ENCODE measurements at regions not wholly inside any gene's neighbourhood (a gene's known extent, or its start where the extent isn't known, plus 50 kb on each side); places are given as distances from the start of the nearest gene placed in this dataset.

DNA sequence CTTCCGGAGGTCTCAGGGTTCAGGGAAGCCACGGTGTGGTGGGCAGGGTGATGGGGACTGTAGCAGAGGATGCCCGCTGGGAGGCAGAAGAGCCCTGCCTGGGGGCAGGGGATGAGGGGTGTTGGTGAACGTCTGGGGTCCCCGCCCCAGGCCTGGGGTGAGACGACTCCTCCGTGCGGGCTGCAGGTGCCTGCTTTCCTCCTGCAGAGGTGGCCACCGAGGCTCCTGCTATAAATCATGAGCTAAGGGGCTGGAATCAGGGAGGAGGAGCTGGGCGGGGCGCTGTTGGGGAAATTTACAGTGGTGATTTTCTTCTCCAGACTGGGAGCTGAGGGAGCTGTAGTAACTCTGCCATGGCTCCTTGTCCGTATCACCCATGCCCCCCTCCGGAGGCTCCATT, 167.0 kb downstream of the MRM1 start:
- H3K36me3 ChIP-seq: no peaks in the 10 kb centered on the region
- ATAC-seq: no peak
- H3K27me3 ChIP-seq: peaks cover 7 to 60% (median 40%) of the 10 kb centered on the region in 7 donors
- no peak for DNase-seq
- peaks cover 0 to under 1% (median 0%) of the 10 kb centered on the region in 9 donors for H3K4me1 ChIP-seq
- no peaks in the 10 kb centered on the region for H3K9me3 ChIP-seq
- no peak overlapping the region for H3K27ac ChIP-seq
- H3K4me3 ChIP-seq: no peak overlapping the region
- intact Hi-C loops (cut with DNase I): no loop called here
- TF ChIP-seq, protein P1, sequence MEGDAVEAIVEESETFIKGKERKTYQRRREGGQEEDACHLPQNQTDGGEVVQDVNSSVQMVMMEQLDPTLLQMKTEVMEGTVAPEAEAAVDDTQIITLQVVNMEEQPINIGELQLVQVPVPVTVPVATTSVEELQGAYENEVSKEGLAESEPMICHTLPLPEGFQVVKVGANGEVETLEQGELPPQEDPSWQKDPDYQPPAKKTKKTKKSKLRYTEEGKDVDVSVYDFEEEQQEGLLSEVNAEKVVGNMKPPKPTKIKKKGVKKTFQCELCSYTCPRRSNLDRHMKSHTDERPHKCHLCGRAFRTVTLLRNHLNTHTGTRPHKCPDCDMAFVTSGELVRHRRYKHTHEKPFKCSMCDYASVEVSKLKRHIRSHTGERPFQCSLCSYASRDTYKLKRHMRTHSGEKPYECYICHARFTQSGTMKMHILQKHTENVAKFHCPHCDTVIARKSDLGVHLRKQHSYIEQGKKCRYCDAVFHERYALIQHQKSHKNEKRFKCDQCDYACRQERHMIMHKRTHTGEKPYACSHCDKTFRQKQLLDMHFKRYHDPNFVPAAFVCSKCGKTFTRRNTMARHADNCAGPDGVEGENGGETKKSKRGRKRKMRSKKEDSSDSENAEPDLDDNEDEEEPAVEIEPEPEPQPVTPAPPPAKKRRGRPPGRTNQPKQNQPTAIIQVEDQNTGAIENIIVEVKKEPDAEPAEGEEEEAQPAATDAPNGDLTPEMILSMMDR (IDR thresholded peaks at IDR 0.05): no peak
- 29 to 40% methylated on average over 13 of the region's 13 CpGs for WGBS, 2 donors

DNA sequence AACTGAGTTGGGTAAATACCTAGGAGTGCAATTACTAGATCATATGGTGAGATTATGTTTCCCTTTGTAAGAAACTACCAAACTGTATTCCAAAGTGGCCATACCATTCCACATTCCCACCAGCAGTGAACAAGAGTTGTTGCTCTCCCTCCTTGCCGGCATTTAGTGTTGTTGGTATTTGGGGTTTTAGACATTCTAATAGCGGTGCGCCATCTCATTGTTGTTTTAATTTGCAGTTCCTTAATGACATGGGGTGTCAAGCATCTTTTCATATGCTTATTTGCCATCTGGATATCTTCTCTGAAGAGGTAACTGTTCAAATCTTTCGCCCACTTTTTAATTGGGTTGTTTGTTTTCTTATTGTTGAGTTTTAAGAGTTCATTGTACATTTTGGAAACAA, 164.2 kb upstream of the LHX1 start:
- WGBS, 2 donors: 31 to 32% methylated on average over 4 of the region's 4 CpGs
- H3K9me3 ChIP-seq: no peaks in the 10 kb centered on the region
- DNase-seq (no peak), ATAC-seq (no peak)
- no peak overlapping the region for H3K4me3 ChIP-seq
- TF ChIP-seq, protein P1 (IDR thresholded peaks at IDR 0.05): no peak
- H3K4me1 ChIP-seq: no peaks in the 10 kb centered on the region
- intact Hi-C loops (cut with DNase I): no loop called here
- H3K27me3 ChIP-seq: peaks cover 6 to 40% (median 33%) of the 10 kb centered on the region in 7 donors
- no peak overlapping the region for H3K27ac ChIP-seq
- H3K36me3 ChIP-seq: no peaks in the 10 kb centered on the region

DNA sequence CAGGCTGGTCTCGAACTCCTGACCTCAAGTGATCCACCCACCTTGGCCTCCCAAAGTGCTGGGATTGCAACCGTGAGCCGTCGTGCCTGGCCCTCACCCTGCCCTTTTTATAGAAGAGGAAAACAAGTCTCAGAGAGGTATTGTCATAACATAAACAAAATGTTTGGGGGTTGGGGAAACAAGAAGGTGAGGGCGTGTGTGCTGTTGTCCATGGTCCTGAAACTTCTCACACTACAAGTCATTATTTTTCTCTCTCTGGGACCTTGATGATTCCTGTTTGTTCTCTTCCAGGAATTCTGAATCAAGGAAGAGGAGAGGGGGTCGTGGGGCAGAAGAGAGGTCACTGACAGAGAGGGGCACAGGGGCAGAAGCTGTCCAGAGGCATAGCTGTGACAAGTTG, 160.2 kb upstream of the LHX1 start:
- TF ChIP-seq, protein P1 (IDR thresholded peaks at IDR 0.05): no peak
- no peaks in the 10 kb centered on the region for H3K4me1 ChIP-seq
- DNase-seq: no peak
- no peak overlapping the region for H3K27ac ChIP-seq
- H3K27me3 ChIP-seq: peaks cover 0 to 46% (median 31%) of the 10 kb centered on the region in 7 donors
- H3K36me3 ChIP-seq: no peaks in the 10 kb centered on the region
- no peaks in the 10 kb centered on the region for H3K9me3 ChIP-seq
- intact Hi-C loops (cut with DNase I): no loop called here
- 24 to 25% methylated on average over 6 of the region's 6 CpGs for WGBS, 2 donors
- ATAC-seq: no peak
- H3K4me3 ChIP-seq: no peak overlapping the region

DNA sequence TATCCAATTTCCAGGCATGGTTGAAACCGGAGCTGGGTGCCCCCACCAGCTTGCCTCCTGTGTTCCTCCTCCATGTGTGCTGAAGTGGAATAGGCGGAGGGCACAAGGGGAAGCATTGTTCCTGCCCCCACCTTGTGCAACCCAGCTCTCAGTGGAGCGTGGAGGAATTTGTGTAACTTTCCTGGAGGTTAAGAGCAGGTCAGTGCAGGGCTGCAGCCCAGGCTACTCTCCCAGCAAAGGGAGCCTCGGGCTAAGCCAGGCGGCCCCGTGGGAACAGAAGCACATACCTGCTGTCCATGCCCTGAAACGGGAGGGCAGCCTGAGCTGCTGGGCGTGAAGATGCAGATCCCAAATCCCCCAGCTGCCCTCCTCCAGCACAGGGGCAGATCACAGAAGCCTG, 158.8 kb upstream of the LHX1 start:
- H3K9me3 ChIP-seq: no peaks in the 10 kb centered on the region
- H3K27me3 ChIP-seq: peaks cover 0 to 54% (median 34%) of the 10 kb centered on the region in 7 donors
- WGBS, 2 donors: 47 to 49% methylated on average over 8 of the region's 8 CpGs
- no peak overlapping the region for H3K27ac ChIP-seq
- intact Hi-C loops (cut with DNase I): no loop called here
- TF ChIP-seq, protein P1 (IDR thresholded peaks at IDR 0.05): no peak
- no peaks in the 10 kb centered on the region for H3K4me1 ChIP-seq
- no peaks in the 10 kb centered on the region for H3K36me3 ChIP-seq
- H3K4me3 ChIP-seq: no peak overlapping the region
- ATAC-seq (no peak), DNase-seq (no peak)
